Neural progenitor cell (in vitro differentiated cells): ENCODE measurements at regions not wholly inside any gene's neighbourhood (a gene's known extent, or its start where the extent isn't known, plus 50 kb on each side); places are given as distances from the start of the nearest gene placed in this dataset.
A peak's percentile ranks its signal among the peaks of the same experiment; 100 is the strongest.

Experiments
- DNase-seq: peaks from one replicate; pipeline ENCODE4 v3.0.0-alpha.2; 2016; ENCODE audit warnings: low spot score
- H2AFZ ChIP-seq: fragments of 200-600 bp; sonication (generic); replicated peaks from 2 replicates; pipeline ENCODE4 v1.6.1; 2016; ENCODE audit warnings: antibody characterized with exemption
- H3F3A ChIP-seq: fragments of 200-600 bp; sonication (generic); 2 replicates; pipeline ENCODE4 v1.6.1; 2016; ENCODE audit warnings: antibody characterized with exemption, low read depth
- H3K27ac ChIP-seq: fragments of 200-600 bp; sonication (generic); 2 replicates; pipeline ENCODE4 v1.5.1; 2016; ENCODE audit warnings: mild to moderate bottlenecking
- H3K27me3 ChIP-seq: fragments of 200-600 bp; sonication (generic); 2 replicates; pipeline ENCODE4 v1.6.1; 2016; ENCODE audit warnings: mild to moderate bottlenecking, moderate library complexity
- H3K36me3 ChIP-seq: fragments of 200-600 bp; sonication (generic); 2 replicates; pipeline ENCODE4 v1.5.1; 2016
- H3K4me1 ChIP-seq: fragments of 200-600 bp; sonication (generic); 2 replicates; pipeline ENCODE4 v1.6.1; 2016; ENCODE audit warnings: mixed run types
- H3K4me2 ChIP-seq: fragments of 200-600 bp; sonication (generic); 2 replicates; pipeline ENCODE4 v1.6.1; 2016
- H3K4me3 ChIP-seq: fragments of 200-600 bp; sonication (generic); 2 replicates; pipeline ENCODE4 v1.5.1; 2016
- H3K79me2 ChIP-seq: fragments of 200-600 bp; sonication (generic); 2 replicates; pipeline ENCODE4 v1.6.1; 2016; ENCODE audit warnings: low read depth
- H3K9ac ChIP-seq: fragments of 200-600 bp; sonication (generic); 2 replicates; pipeline ENCODE4 v1.6.1; 2016
- H3K9me3 ChIP-seq: fragments of 200-600 bp; sonication (generic); 2 replicates; pipeline ENCODE4 v1.5.1; 2016; ENCODE audit warnings: low read depth
- H4K20me1 ChIP-seq: fragments of 200-600 bp; sonication (generic); 2 replicates; pipeline ENCODE4 v1.6.1; 2016; ENCODE audit warnings: low read depth
- H3K27ac Mint-ChIP-seq: 3 replicates; pipeline ENCODE4 v1.8.0; 2021; ENCODE audit warnings: mixed read lengths
- H3K27me3 Mint-ChIP-seq: 2 replicates; pipeline ENCODE4 v1.8.0; 2022; ENCODE audit warnings: low read depth, mild to moderate bottlenecking, inconsistent platforms, moderate library complexity, mixed read lengths; ENCODE audit not compliant: insufficient read depth
- H3K36me3 Mint-ChIP-seq: 3 replicates; pipeline ENCODE4 v1.8.0; 2021; ENCODE audit warnings: mixed read lengths
- H3K4me1 Mint-ChIP-seq: 3 replicates; pipeline ENCODE4 v1.8.0; 2021; ENCODE audit warnings: mixed read lengths
- H3K4me3 Mint-ChIP-seq: 3 replicates; pipeline ENCODE4 v1.8.0; 2021; ENCODE audit warnings: mild to moderate bottlenecking, moderate library complexity, mixed read lengths
- H3K9me3 Mint-ChIP-seq: 3 replicates; pipeline ENCODE4 v1.8.0; 2020; ENCODE audit warnings: mixed read lengths
- CTCF ChIP-seq: fragments of 200-600 bp; sonication (generic); IDR thresholded peaks from 2 replicates; pipeline ENCODE4 v1.5.1; 2017; ENCODE audit warnings: antibody characterized with exemption, mild to moderate bottlenecking
- EZH2 ChIP-seq: fragments of 200-600 bp; sonication (generic); IDR thresholded peaks from 2 replicates; pipeline ENCODE4 v1.6.1; 2017; ENCODE audit warnings: antibody characterized with exemption, mild to moderate bottlenecking, moderate library complexity
- EZH2phosphoT487 ChIP-seq: fragments of 200-600 bp; sonication (generic); IDR thresholded peaks from 2 replicates; pipeline ENCODE4 v1.6.1; 2017; ENCODE audit warnings: antibody characterized with exemption

GRCh38 chr22:48972979-48973693 lies 854.5 kb downstream of the BRD1 start:
- H3K27me3 ChIP-seq, result no peaks in the 10 kb centered on the region
- peaks cover 5% of the 10 kb centered on the region for H3K4me1 ChIP-seq
- H3K4me2 ChIP-seq, result no peak overlapping the region
- no peaks in the 10 kb centered on the region for H3K27me3 Mint-ChIP-seq
- H3K9me3 ChIP-seq, result no peaks in the 10 kb centered on the region
- H3K9ac ChIP-seq, result no peak overlapping the region
- no peak for DNase-seq
- H3K79me2 ChIP-seq, result no peaks in the 10 kb centered on the region
- no peaks in the 10 kb centered on the region for H3K36me3 Mint-ChIP-seq
- H3K27ac Mint-ChIP-seq, result no peak overlapping the region
- no peak overlapping the region for H2AFZ ChIP-seq
- no peak for TF ChIP-seq EZH2
- no peak for TF ChIP-seq CTCF
- TF ChIP-seq EZH2phosphoT487, result no peak
- H3K27ac ChIP-seq, result no peak overlapping the region
- H3K9me3 Mint-ChIP-seq, result no peaks in the 10 kb centered on the region
- H3K36me3 ChIP-seq, result no peaks in the 10 kb centered on the region
- H3K4me1 Mint-ChIP-seq, result peaks cover 11% of the 10 kb centered on the region
- no peaks in the 10 kb centered on the region for H3F3A ChIP-seq
- H3K4me3 ChIP-seq, result no peak overlapping the region
- no peaks in the 10 kb centered on the region for H4K20me1 ChIP-seq
- no peak overlapping the region for H3K4me3 Mint-ChIP-seq

GRCh38 chr22:48968201-48968959 lies 859.3 kb downstream of the BRD1 start:
- Histone ChIP-seq H3K4me2 (no peak overlapping the region), H3F3A (no peaks in the 10 kb centered on the region), H3K27me3 (peaks cover 5% of the 10 kb centered on the region), H3K79me2 (no peaks in the 10 kb centered on the region), H2AFZ (no peak overlapping the region), H3K9ac (no peak overlapping the region), H4K20me1 (no peaks in the 10 kb centered on the region), H3K27ac (no peak overlapping the region), H3K9me3 (no peaks in the 10 kb centered on the region), H3K4me1 (no peaks in the 10 kb centered on the region), H3K36me3 (no peaks in the 10 kb centered on the region), H3K4me3 (no peak overlapping the region)
- no peaks in the 10 kb centered on the region for H3K9me3 Mint-ChIP-seq
- no peaks in the 10 kb centered on the region for H3K27me3 Mint-ChIP-seq
- H3K4me3 Mint-ChIP-seq, result no peak overlapping the region
- H3K4me1 Mint-ChIP-seq, result peaks cover 2% of the 10 kb centered on the region
- no peak overlapping the region for H3K27ac Mint-ChIP-seq
- DNase-seq, result peak; percentile 50
- peak; percentile 61 for TF ChIP-seq CTCF
- no peak for TF ChIP-seq EZH2phosphoT487
- TF ChIP-seq EZH2, result no peak
- no peaks in the 10 kb centered on the region for H3K36me3 Mint-ChIP-seq

- Histone ChIP-seq H3K36me3 (no peaks in the 10 kb centered on the region), H3K4me2 (no peak overlapping the region), H3K4me3 (no peak overlapping the region), H3K4me1 (no peaks in the 10 kb centered on the region), H3K79me2 (no peaks in the 10 kb centered on the region), H3K9ac (no peak overlapping the region), H3K9me3 (no peaks in the 10 kb centered on the region), H3K27me3 (peaks cover 5% of the 10 kb centered on the region), H3F3A (no peaks in the 10 kb centered on the region), H4K20me1 (no peaks in the 10 kb centered on the region), H2AFZ (no peak overlapping the region), H3K27ac (no peak overlapping the region)
- H3K27me3 Mint-ChIP-seq, result peaks cover 3% of the 10 kb centered on the region
- no peak for DNase-seq
- H3K36me3 Mint-ChIP-seq, result no peaks in the 10 kb centered on the region
- H3K4me3 Mint-ChIP-seq, result no peak overlapping the region
- H3K4me1 Mint-ChIP-seq, result peaks cover 6% of the 10 kb centered on the region
- H3K9me3 Mint-ChIP-seq, result no peaks in the 10 kb centered on the region
- H3K27ac Mint-ChIP-seq, result no peak overlapping the region
- TF ChIP-seq CTCF (no peak), EZH2phosphoT487 (no peak), EZH2 (no peak)
These were observed 864.3 kb downstream of the BRD1 start for GRCh38 chr22:48963405-48963804.
